Erythroblast (primary cell): ENCODE measurements at regions not wholly inside any gene's neighbourhood (a gene's known extent, or its start where the extent isn't known, plus 50 kb on each side); places are given as distances from the start of the nearest gene placed in this dataset.

Source experiments
- GATA1 ChIP-seq: IDR thresholded peaks from 2 replicates; pipeline ENCODE4 v1.6.1; 2011; ENCODE audit warnings: low read depth, mild to moderate bottlenecking, control low read depth, low read length, moderate library complexity
- POLR2A ChIP-seq: IDR thresholded peaks from 2 replicates; pipeline ENCODE4 v1.6.1; 2011; ENCODE audit warnings: mild to moderate bottlenecking, low read length

DNA sequence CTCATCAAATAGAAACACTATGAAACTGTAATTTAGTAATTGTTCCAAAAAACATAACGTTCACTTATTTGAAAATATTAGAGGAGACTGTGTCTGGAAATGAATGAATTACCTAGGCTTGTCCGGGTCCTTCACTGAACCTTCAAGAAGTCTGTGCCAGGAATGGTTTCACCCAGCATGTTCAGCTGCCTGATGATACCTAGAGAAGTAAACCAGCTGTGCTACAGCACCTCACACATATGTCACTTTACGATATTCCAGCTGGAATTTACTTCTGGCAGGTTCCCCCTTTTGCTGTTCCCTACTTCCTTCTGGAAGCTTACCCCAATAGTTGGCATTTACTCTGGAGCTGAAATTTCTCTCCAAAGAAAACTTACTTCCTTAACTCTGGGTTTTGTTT, 906.5 kb downstream of the FAT4 start:
- TF ChIP-seq POLR2A = no peak
- TF ChIP-seq GATA1 = no peak
